ENCODE measurements at regions not wholly inside any gene's neighbourhood (a gene's known extent, or its start where the extent isn't known, plus 50 kb on each side); places are given as distances from the start of the nearest gene placed in this dataset.

DNA sequence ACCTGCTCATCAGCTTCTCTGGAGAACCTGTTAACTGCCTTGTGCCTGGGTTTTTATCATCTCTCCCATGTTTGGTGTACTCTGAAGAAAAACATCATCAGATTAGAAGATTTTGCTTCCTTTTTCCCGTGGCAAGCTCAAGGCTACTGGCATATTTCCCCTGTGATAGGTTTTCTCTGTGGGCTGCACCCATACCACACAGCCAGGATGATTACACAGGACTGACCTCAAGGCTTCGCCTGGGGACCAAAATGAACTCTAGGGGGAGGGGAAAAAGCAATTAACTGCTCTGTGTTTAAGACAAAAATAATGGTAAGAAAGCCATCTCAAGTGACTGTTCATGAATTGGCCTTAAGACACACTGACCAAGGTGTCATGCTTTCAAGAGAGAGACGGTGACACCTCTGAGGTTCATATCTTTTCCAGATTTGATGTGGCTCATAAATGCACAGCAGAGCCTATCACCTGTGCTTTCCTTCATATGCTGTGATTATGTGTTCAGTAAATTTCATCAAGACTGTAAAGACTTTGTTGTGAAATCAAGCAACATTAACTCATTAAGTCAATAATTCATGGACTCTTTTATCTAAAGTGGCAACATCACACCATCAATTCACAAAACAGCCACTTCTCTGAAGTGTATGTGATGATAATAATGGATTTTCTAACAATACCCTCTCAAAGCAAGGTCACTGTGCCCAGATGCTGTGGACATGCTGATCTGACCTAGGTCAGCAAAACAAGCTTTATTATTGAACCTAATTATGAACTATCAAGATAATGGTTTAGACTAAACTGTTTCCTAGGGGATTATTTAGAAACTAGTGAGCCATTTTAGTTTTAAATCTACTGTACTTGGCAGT lies 427.9 kb downstream of the WDR72 start:
- TF ChIP-seq, protein P1, sequence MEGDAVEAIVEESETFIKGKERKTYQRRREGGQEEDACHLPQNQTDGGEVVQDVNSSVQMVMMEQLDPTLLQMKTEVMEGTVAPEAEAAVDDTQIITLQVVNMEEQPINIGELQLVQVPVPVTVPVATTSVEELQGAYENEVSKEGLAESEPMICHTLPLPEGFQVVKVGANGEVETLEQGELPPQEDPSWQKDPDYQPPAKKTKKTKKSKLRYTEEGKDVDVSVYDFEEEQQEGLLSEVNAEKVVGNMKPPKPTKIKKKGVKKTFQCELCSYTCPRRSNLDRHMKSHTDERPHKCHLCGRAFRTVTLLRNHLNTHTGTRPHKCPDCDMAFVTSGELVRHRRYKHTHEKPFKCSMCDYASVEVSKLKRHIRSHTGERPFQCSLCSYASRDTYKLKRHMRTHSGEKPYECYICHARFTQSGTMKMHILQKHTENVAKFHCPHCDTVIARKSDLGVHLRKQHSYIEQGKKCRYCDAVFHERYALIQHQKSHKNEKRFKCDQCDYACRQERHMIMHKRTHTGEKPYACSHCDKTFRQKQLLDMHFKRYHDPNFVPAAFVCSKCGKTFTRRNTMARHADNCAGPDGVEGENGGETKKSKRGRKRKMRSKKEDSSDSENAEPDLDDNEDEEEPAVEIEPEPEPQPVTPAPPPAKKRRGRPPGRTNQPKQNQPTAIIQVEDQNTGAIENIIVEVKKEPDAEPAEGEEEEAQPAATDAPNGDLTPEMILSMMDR (IDR thresholded peaks at IDR 0.05), result no peak
- no peak for TF ChIP-seq POLR2A (IDR thresholded peaks at IDR 0.05; ENCODE audit: low read depth)

Measured in esophagus muscularis mucosa (tissue), 3 donors.